BLaER1 treated with 17β-estradiol and CSF1 and Interleukin-3, amounts not matched to agents 10 nM and 100 nM (cell line): ENCODE measurements at regions not wholly inside any gene's neighbourhood (a gene's known extent, or its start where the extent isn't known, plus 50 kb on each side); places are given as distances from the start of the nearest gene placed in this dataset.
A peak's percentile ranks its signal among the peaks of the same experiment; 100 is the strongest.
"Not testable (repeated sequence)": the region's sequence is repeated elsewhere in the genome, so short reads cannot be mapped to it uniquely, and the experiment has no call there.

Source experiments
- H3K27ac ChIP-seq, 11 experiments: shearing (Covaris generic); formaldehyde crosslinking; 2 replicates each; pipeline ENCODE4 v1.8.1; 2022
- H3K27me3 ChIP-seq, 11 experiments: shearing (Covaris generic); formaldehyde crosslinking; 2 replicates each; pipeline ENCODE4 v1.8.1; 2022
- H3K36me3 ChIP-seq, 11 experiments: shearing (Covaris generic); formaldehyde crosslinking; 2 replicates each; pipeline ENCODE4 v1.8.1; 2022
- H3K4me1 ChIP-seq, 10 experiments: shearing (Covaris generic); formaldehyde crosslinking; 2 replicates each; pipeline ENCODE4 v1.8.1; 2022
- H3K4me2 ChIP-seq, 11 experiments: shearing (Covaris generic); formaldehyde crosslinking; 2 replicates each; pipeline ENCODE4 v1.8.1; 2022
- H3K4me3 ChIP-seq, 10 experiments: shearing (Covaris generic); formaldehyde crosslinking; 2 replicates each; pipeline ENCODE4 v1.8.1; 2022
- H3K9ac ChIP-seq, 11 experiments: shearing (Covaris generic); formaldehyde crosslinking; 2 replicates each; pipeline ENCODE4 v1.8.1; 2022
- H3K9me3 ChIP-seq, 11 experiments: shearing (Covaris generic); formaldehyde crosslinking; replicated peaks in 1 of 11; 2 replicates each; pipeline ENCODE4 v1.8.1; 2022
- H4K20me1 ChIP-seq, 11 experiments: shearing (Covaris generic); formaldehyde crosslinking; 2 replicates each; pipeline ENCODE4 v1.8.1; 2022
- Cebpa-rat ChIP-seq, 11 experiments: shearing (Covaris generic); IDR thresholded peaks; 2 replicates each; pipeline ENCODE4 v1.8.1; 2022

DNA sequence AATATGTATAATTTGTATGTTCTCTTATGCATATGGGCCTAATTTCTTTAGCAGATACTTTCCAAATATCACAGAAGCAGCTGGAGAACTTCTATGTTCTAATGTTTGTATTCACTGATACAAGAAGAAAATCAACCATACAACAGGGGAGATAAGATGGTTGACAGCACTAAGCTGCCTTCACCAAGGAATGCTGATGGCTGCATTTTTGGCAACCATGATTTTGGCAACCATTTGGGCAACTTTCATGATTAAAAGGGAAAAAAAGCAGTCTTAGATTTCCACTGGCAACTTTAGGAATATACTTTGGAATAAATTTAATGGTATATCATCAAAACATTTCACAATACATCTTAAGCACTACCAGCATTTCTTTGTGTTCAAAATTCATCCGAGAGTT lies 740.3 kb upstream of the CDH6 start:
- Histone ChIP-seq H3K9ac (no peak overlapping the region), H3K9me3 (no peaks in the 10 kb centered on the region), H4K20me1 (no peaks in the 10 kb centered on the region), H3K4me2 (no peak overlapping the region), H3K27me3 (no peaks in the 10 kb centered on the region), H3K36me3 (no peaks in the 10 kb centered on the region), H3K27ac (no peak overlapping the region), H3K4me1 (no peaks in the 10 kb centered on the region), H3K4me3 (no peak overlapping the region)
- TF ChIP-seq Cebpa-rat (IDR thresholded peaks at IDR 0.05), result no peak

DNA sequence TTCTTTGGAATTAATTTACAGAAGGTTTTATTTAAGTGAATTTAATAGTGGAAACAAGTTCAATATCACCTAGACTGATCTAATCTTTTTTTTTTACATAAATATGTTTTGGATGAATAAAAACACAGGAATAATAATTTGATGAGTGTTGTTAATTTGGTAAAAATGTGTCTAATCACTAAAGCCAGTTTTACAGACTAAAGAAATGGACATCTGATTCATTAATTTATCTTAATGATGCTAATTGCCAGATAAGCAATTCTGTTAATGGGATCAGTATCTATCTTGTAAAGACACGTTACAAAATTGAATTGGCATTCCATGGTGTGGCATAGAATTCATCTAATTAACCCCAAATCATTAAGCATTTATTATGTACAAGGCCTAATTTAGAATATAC lies 743.3 kb upstream of the CDH6 start:
- H3K27ac ChIP-seq, result no peak overlapping the region
- H3K36me3 ChIP-seq, result no peaks in the 10 kb centered on the region
- no peaks in the 10 kb centered on the region for H3K9me3 ChIP-seq
- H3K9ac ChIP-seq, result no peak overlapping the region
- no peak overlapping the region for H3K4me2 ChIP-seq
- no peaks in the 10 kb centered on the region for H3K27me3 ChIP-seq
- no peak for TF ChIP-seq Cebpa-rat (IDR thresholded peaks at IDR 0.05)
- H3K4me1 ChIP-seq, result no peaks in the 10 kb centered on the region
- no peaks in the 10 kb centered on the region for H4K20me1 ChIP-seq
- no peak overlapping the region for H3K4me3 ChIP-seq

DNA sequence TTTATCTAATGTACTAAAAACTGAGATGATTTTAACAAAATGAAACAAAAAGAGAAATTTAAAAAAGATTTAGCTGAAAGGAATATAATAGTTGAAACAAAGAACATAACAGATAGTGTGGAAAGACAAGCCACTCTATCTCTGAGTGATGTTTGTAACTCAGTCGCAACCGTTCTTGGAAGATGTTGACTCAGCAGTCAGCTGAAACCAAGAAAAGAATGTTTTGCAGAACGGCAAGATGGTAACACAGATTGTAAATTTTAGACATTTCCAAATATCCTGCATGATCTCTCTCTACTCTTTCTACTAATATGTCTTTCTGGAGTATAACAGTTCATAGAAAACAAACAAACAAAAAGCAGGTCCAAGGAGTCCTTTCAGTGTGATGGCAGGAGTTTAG lies 746.1 kb upstream of the CDH6 start:
- no peak for TF ChIP-seq Cebpa-rat (IDR thresholded peaks at IDR 0.05)
- Histone ChIP-seq H3K9ac (no peak overlapping the region), H3K36me3 (no peaks in the 10 kb centered on the region), H3K4me3 (no peak overlapping the region), H3K4me1 (no peaks in the 10 kb centered on the region), H3K9me3 (no peaks in the 10 kb centered on the region), H3K4me2 (no peak overlapping the region), H3K27me3 (no peaks in the 10 kb centered on the region), H4K20me1 (no peaks in the 10 kb centered on the region), H3K27ac (no peak overlapping the region)

DNA sequence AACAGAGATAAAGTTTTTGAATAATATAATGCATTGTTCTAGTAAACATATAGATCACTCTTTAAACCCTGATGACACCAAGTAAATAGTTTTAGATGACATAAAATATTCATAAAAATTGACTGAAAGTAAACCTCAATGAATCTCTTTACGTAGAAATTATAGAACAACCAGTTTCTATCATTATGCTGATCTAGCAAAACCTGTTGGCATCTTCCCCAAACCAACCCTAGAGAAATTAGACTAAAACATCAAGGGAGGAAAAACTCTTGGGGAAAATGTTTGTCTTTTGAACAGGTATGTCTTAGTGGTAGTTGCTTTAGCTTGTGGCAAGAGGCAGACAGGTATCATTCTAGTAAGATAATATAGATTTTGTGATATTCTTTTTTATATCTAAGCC lies 747.0 kb upstream of the CDH6 start:
- H3K9ac ChIP-seq, result no peak overlapping the region
- no peak overlapping the region for H3K4me3 ChIP-seq
- no peaks in the 10 kb centered on the region for H3K4me1 ChIP-seq
- H3K4me2 ChIP-seq, result no peak overlapping the region
- TF ChIP-seq Cebpa-rat (IDR thresholded peaks at IDR 0.05), result no peak
- no peaks in the 10 kb centered on the region for H3K27me3 ChIP-seq
- no peaks in the 10 kb centered on the region for H3K36me3 ChIP-seq
- H3K9me3 ChIP-seq, result peaks cover 0 to under 1% (median 0%) of the 10 kb centered on the region in 11 experiments; a peak in 1 of 22 replicates
- no peaks in the 10 kb centered on the region for H4K20me1 ChIP-seq
- no peak overlapping the region for H3K27ac ChIP-seq

DNA sequence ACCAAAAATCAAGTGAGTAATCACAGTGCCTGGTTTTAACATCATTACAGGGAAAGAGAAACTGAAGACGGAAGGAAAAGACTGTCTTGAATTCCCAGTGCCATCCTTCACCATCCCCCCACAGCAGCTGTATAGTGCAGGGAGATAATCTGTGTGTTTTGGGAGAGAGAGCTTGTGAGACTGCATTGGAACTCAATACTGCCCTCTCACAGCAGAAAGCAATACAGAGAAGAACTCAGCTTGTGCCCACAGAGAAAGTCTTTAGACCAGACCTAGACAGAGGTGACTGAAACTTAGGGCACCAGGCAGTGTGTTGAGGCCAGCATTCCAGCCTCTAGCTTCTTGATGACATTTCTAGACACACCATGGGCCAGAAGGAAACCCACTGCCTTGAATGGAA lies 754.7 kb upstream of the CDH6 start:
- TF ChIP-seq Cebpa-rat (IDR thresholded peaks at IDR 0.05), result no peak
- H3K9ac ChIP-seq, result no peak overlapping the region
- H3K4me1 ChIP-seq, result peaks cover 0 to 19% (median 5%) of the 10 kb centered on the region in 10 experiments; a peak in 9 of 20 replicates

DNA sequence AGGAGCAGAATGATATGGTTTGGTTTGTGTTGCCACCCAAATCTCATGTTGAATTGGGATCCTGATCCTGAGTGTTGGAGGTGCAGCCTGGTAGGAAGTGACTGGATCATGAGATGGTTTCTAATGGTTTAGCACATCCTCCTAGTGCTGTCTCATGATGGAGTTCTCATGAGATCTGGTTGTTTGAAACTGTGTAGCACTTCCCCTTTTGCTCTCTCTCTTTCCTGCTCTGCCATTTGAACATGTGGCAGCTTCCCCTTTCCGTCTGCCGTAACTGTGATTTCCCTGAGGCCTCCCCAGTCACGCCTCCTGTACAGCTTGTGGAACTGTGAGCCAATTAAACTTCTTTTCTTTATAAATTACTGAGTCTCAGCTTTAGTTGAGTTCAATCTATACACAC lies 756.8 kb upstream of the CDH6 start:
- TF ChIP-seq Cebpa-rat (IDR thresholded peaks at IDR 0.05), result no peak
- peak overlapping the region in 1 of 11 experiments; percentile 13; a peak in 2 of 22 replicates for H3K9ac ChIP-seq
- peak overlapping the region in 5 of 11 experiments; percentile 4 to 42 (median 15); a peak in 5 of 22 replicates for H3K4me2 ChIP-seq
- H3K27ac ChIP-seq, result peak overlapping the region; percentile 40 to 76 (median 69); a peak in 21 of 22 replicates
- peaks cover 21 to 40% (median 28%) of the 10 kb centered on the region in 11 experiments; a peak in 21 of 22 replicates for H3K9me3 ChIP-seq
- H4K20me1 ChIP-seq, result no peaks in the 10 kb centered on the region
- H3K27me3 ChIP-seq, result no peaks in the 10 kb centered on the region
- H3K4me1 ChIP-seq, result peaks cover 0 to 19% (median 5%) of the 10 kb centered on the region in 10 experiments; a peak in 9 of 20 replicates
- H3K36me3 ChIP-seq, result no peaks in the 10 kb centered on the region
- no peak overlapping the region for H3K4me3 ChIP-seq

More for the DNA sequence above, 754.7 kb upstream of the CDH6 start:
- Histone ChIP-seq H3K27me3 (no peaks in the 10 kb centered on the region), H3K4me2 (no peak overlapping the region), H3K9me3 (peaks cover 21 to 40% (median 28%) of the 10 kb centered on the region in 11 experiments; a peak in 21 of 22 replicates), H4K20me1 (no peaks in the 10 kb centered on the region), H3K27ac (no peak overlapping the region), H3K4me3 (no peak overlapping the region), H3K36me3 (no peaks in the 10 kb centered on the region)

DNA sequence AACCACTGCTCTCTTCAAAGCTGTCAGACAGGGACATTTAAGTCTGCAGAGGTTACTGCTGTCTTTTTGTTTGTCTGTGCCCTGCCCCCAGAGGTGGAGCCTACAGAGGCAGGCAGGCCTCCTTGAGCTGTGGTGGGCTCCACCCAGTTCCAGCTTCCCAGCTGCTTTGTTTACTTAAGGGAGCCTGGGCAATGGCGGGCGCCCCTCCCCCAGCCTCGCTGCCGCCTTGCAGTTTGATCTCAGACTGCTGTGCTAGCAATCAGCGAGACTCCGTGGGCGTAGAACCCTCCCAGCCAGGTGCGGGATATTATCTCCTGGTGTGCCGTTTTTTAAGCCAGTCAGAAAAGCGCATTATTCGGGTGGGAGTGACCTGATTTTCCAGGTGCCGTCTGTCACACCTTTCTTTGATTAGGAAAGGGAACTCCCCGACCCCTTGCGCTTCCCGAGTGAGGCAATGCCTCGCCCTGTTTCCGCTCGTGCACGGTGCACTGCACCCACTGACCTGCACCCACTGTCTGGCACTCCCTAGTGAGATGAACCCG lies 764.5 kb upstream of the CDH6 start:
- not testable (repeated sequence) for H3K27me3 ChIP-seq, H3K4me1 ChIP-seq, H3K4me3 ChIP-seq, H3K9ac ChIP-seq, H3K36me3 ChIP-seq, H3K9me3 ChIP-seq, H4K20me1 ChIP-seq, H3K27ac ChIP-seq, H3K4me2 ChIP-seq

DNA sequence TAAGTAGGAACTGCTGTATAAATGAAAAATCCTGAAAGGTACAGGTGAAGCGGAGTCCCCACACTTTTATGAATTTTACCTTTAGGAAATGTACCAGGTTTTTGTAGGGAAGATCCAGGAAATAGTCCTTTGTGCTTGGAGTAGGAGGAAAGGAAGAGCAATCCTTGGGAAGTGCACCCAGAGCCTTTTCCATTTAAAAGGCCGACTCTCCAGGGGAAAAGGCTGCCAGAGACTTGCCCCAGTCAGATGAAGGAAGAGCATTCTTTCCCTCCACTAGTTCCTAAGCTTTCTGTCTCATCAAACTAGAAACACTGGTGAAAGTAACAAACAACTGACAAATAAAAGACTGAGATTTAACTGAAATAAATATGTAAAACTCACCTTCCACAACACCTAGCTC lies 779.4 kb upstream of the CDH6 start:
- no peaks in the 10 kb centered on the region for H3K36me3 ChIP-seq
- peak overlapping the region in 5 of 11 experiments; percentile 6 to 24 (median 20); a peak in 4 of 22 replicates for H3K27ac ChIP-seq
- TF ChIP-seq Cebpa-rat (IDR thresholded peaks at IDR 0.05), result no peak
- H4K20me1 ChIP-seq, result no peaks in the 10 kb centered on the region
- H3K27me3 ChIP-seq, result no peaks in the 10 kb centered on the region
- no peak overlapping the region; a peak in 1 of 20 replicates for H3K4me3 ChIP-seq
- no peaks in the 10 kb centered on the region for H3K9me3 ChIP-seq
- peak overlapping the region in 4 of 11 experiments; percentile 8 to 72 (median 33); a peak in 5 of 22 replicates for H3K4me2 ChIP-seq
- H3K9ac ChIP-seq, result peak overlapping the region in 1 of 11 experiments; percentile 22; a peak in 1 of 22 replicates
- peaks cover 0 to 16% (median 0%) of the 10 kb centered on the region in 10 experiments; a peak in 6 of 20 replicates for H3K4me1 ChIP-seq

DNA sequence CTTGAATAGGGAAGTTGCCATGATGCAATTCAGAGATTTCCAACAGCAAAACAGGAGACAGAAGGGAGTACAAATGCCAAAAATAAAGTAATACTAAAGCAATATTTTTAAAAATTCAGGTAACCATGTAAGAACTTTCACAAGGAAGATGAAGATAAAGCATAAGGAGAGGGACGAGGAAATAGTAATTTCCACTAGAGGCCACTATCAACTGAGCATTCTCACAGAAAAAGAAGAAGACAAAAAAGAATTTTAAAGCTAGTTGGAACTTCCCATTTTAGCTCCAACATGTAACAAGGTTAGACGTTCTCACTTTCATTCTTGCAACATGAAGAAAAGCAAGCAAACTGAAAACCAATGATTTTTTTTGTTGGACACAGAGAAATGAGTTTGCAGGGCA lies 779.9 kb upstream of the CDH6 start:
- no peaks in the 10 kb centered on the region for H4K20me1 ChIP-seq
- H3K4me2 ChIP-seq, result peak overlapping the region in 4 of 11 experiments; percentile 8 to 72 (median 33); a peak in 5 of 22 replicates
- peak overlapping the region in 4 of 11 experiments; percentile 6 to 24 (median 18); a peak in 4 of 22 replicates for H3K27ac ChIP-seq
- H3K27me3 ChIP-seq, result no peaks in the 10 kb centered on the region
- peaks cover 0 to 16% (median 0%) of the 10 kb centered on the region in 10 experiments; a peak in 6 of 20 replicates for H3K4me1 ChIP-seq
- H3K9ac ChIP-seq, result no peak overlapping the region
- H3K4me3 ChIP-seq, result peak overlapping the region in 1 of 10 experiments; percentile 12; a peak in 1 of 20 replicates
- no peaks in the 10 kb centered on the region for H3K9me3 ChIP-seq
- H3K36me3 ChIP-seq, result no peaks in the 10 kb centered on the region
- TF ChIP-seq Cebpa-rat (IDR thresholded peaks at IDR 0.05), result no peak

DNA sequence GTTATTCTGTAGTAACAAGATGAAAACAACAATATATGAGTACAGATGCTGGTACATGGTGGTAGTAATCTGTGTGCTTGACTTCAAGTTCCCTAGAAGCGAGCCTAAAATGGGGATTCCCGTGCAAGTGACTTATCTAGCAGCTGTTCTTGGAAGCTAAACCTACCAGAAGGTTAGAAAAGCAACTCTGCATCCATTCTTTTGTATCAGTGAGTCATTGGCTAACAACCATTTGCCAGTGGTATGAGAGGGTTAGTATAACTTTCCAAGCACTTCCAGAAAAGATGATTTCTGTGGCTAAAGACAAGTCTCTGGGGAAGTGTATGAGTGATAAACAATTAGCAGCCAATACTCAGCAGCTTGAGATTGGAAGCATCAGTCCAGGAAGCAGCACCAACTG lies 787.7 kb upstream of the CDH6 start:
- Histone ChIP-seq H3K9me3 (no peaks in the 10 kb centered on the region), H3K4me1 (no peaks in the 10 kb centered on the region), H3K4me3 (no peak overlapping the region), H3K9ac (no peak overlapping the region), H3K27me3 (no peaks in the 10 kb centered on the region), H3K27ac (no peak overlapping the region), H3K36me3 (no peaks in the 10 kb centered on the region), H3K4me2 (no peak overlapping the region), H4K20me1 (no peaks in the 10 kb centered on the region)
- TF ChIP-seq Cebpa-rat (IDR thresholded peaks at IDR 0.05), result no peak
